H1 (cell line): ENCODE measurements at regions not wholly inside any gene's neighbourhood (a gene's known extent, or its start where the extent isn't known, plus 50 kb on each side); places are given as distances from the start of the nearest gene placed in this dataset.

Experiments used
- CTCF ChIA-PET: fragments of 300-600 bp; sonication (Branson Sonifier 250); formaldehyde crosslinking; loops from one replicate; lab custom pipeline; 2021; ENCODE audit not compliant: partially characterized antibody; lab: Charles Lee
- POLR2A ChIA-PET: fragments of 300-600 bp; sonication (Branson Sonifier 250); formaldehyde crosslinking; loops from one replicate; lab custom pipeline; 2021; ENCODE audit warnings: inconsistent platforms; ENCODE audit not compliant: partially characterized antibody; lab: Charles Lee
- DNase-seq, 2 experiments: peaks; one replicate each; pipeline versions ENCODE4 v3.0.0 to v3.0.0-alpha.2; 2010 to 2022; ENCODE audit warnings: low spot score in 2 of 2, low read depth in 1 of 2, mixed read lengths in 1 of 2
- FAIRE-seq: peaks from 2 replicates; lab custom pipeline; 2011; peaks lifted over from hg19 to GRCh38; lab: Jason Lieb, UNC
- H2AFZ ChIP-seq: 2 replicates; pipeline ENCODE4 v1.8.1; 2012; ENCODE audit warnings: low read length, inconsistent platforms
- H2AK5ac ChIP-seq: 2 replicates; pipeline ENCODE4 v1.6.1; 2013; ENCODE audit warnings: low read depth, low read length
- H2BK120ac ChIP-seq: replicated peaks from 2 replicates; pipeline ENCODE3; 2013; ENCODE audit warnings: low read depth, low read length, inconsistent platforms
- H2BK12ac ChIP-seq: 2 replicates; pipeline ENCODE4 v1.6.1; 2013; ENCODE audit warnings: low read depth, low read length
- H2BK15ac ChIP-seq: 2 replicates; pipeline ENCODE4 v1.6.1; 2013; ENCODE audit warnings: low read length
- H2BK20ac ChIP-seq: 2 replicates; pipeline ENCODE4 v1.6.1; 2013; ENCODE audit warnings: low read length
- H2BK5ac ChIP-seq: 2 replicates; pipeline ENCODE4 v1.6.1; 2013; ENCODE audit warnings: low read depth, low read length
- H3K14ac ChIP-seq: 2 replicates; pipeline ENCODE4 v1.6.1; 2013; ENCODE audit warnings: inconsistent platforms; ENCODE audit not compliant: insufficient read length
- H3K18ac ChIP-seq: 2 replicates; pipeline ENCODE4 v1.6.1; 2013; ENCODE audit warnings: low read length; ENCODE audit errors: extremely low read depth
- H3K23ac ChIP-seq: 2 replicates; pipeline ENCODE4 v1.6.1; 2013; ENCODE audit warnings: inconsistent platforms; ENCODE audit not compliant: insufficient read length
- H3K23me2 ChIP-seq: 2 replicates; pipeline ENCODE4 v1.6.1; 2013; ENCODE audit warnings: low read depth, low read length
- H3K27ac ChIP-seq: 2 replicates; pipeline ENCODE4 v1.6.1; 2011; ENCODE audit warnings: low read depth, low read length, inconsistent platforms
- H3K27me3 ChIP-seq, 4 experiments: replicated peaks in 1 of 4; 1 replicate in 1 of 4; 2 replicates in 3 of 4; pipeline versions ENCODE4 v1.6.1 to v1.8.1; 2011 to 2013; ENCODE audit warnings: low read length in 3 of 4, mild to moderate bottlenecking in 3 of 4, inconsistent platforms in 2 of 4, mixed read lengths in 2 of 4, moderate library complexity in 1 of 4; ENCODE audit not compliant: control insufficient read depth in 3 of 4, insufficient read depth in 3 of 4; ENCODE audit errors: extremely low read depth in 1 of 4
- H3K36me3 ChIP-seq, 4 experiments: 2 replicates each; pipeline versions ENCODE4 v1.6.1 to v1.8.1; 2011 to 2013; ENCODE audit warnings: mild to moderate bottlenecking in 4 of 4, low read length in 3 of 4, moderate library complexity in 2 of 4, control low read depth in 1 of 4, inconsistent platforms in 1 of 4; ENCODE audit not compliant: insufficient read depth in 4 of 4, control insufficient read depth in 2 of 4
- H3K4ac ChIP-seq: replicated peaks from 2 replicates; pipeline ENCODE3; 2013; ENCODE audit warnings: low read length, low read depth, mixed read lengths, inconsistent platforms; ENCODE audit not compliant: insufficient read length
- H3K4me1 ChIP-seq, 4 experiments: replicated peaks in 1 of 4; 1 replicate in 1 of 4; 2 replicates in 3 of 4; pipeline versions ENCODE4 v1.6.1 to v1.8.1; 2011 to 2013; ENCODE audit warnings: low read length in 3 of 4, inconsistent platforms in 2 of 4, mixed read lengths in 1 of 4; ENCODE audit not compliant: insufficient read depth in 4 of 4, control insufficient read depth in 3 of 4
- H3K4me2 ChIP-seq, 2 experiments: 2 replicates each; pipeline versions ENCODE4 v1.6.1 to v1.8.1; 2011 to 2013; ENCODE audit warnings: low read depth in 2 of 2, low read length in 2 of 2, control low read depth in 1 of 2, inconsistent platforms in 1 of 2, mild to moderate bottlenecking in 1 of 2; ENCODE audit not compliant: insufficient read depth in 1 of 2
- H3K4me3 ChIP-seq, 4 experiments: fragments of 200-600, 300-600 bp in 1 of 4; sonication (generic), shearing (Covaris generic), sonication (Bioruptor Twin) in 1 of 4; 2 replicates each; pipeline versions ENCODE4 v1.5.1 to v1.8.1; 2011 to 2016; ENCODE audit warnings: low read length in 4 of 4, low read depth in 3 of 4, control low read depth in 2 of 4, inconsistent platforms in 2 of 4, mild to moderate bottlenecking in 2 of 4, mixed read lengths in 1 of 4, moderate library complexity in 1 of 4; ENCODE audit not compliant: insufficient read depth in 2 of 4; ENCODE audit errors: extremely low read depth in 1 of 4
- H3K56ac ChIP-seq: replicated peaks from 2 replicates; pipeline ENCODE3; 2013; ENCODE audit warnings: low read depth, mild to moderate bottlenecking, mixed read lengths, low read length, inconsistent platforms; ENCODE audit not compliant: insufficient read length
- H3K79me1 ChIP-seq: 2 replicates; pipeline ENCODE4 v1.6.1; 2013; ENCODE audit warnings: low read depth, low read length, control low read depth
- H3K79me2 ChIP-seq, 2 experiments: 2 replicates each; pipeline versions ENCODE4 v1.6.1 to v1.8.1; 2012 to 2013; ENCODE audit warnings: low read length in 2 of 2, mild to moderate bottlenecking in 2 of 2, inconsistent platforms in 1 of 2; ENCODE audit not compliant: insufficient read depth in 2 of 2, control insufficient read depth in 1 of 2
- H3K9ac ChIP-seq, 4 experiments: replicated peaks in 1 of 4; 1 replicate in 1 of 4; 2 replicates in 3 of 4; pipeline versions ENCODE4 v1.6.1 to v1.8.1; 2011 to 2013; ENCODE audit warnings: low read depth in 3 of 4, low read length in 3 of 4, control low read depth in 2 of 4, mild to moderate bottlenecking in 2 of 4, moderate library complexity in 2 of 4, inconsistent platforms in 1 of 4; ENCODE audit errors: extremely low read depth in 1 of 4
- H3K9me3 ChIP-seq, 2 experiments: 2 replicates each; pipeline versions ENCODE4 v1.6.1 to v1.8.1; 2012 to 2013; ENCODE audit warnings: mild to moderate bottlenecking in 2 of 2, moderate library complexity in 2 of 2, control low read depth in 1 of 2, inconsistent platforms in 1 of 2, low read depth in 1 of 2, low read length in 1 of 2, mixed read lengths in 1 of 2; ENCODE audit not compliant: insufficient read depth in 2 of 2
- H4K20me1 ChIP-seq, 2 experiments: replicated peaks in 1 of 2; 2 replicates each; pipeline versions ENCODE3 to v1.8.1; 2011 to 2013; ENCODE audit warnings: inconsistent platforms in 2 of 2, low read length in 2 of 2, mild to moderate bottlenecking in 1 of 2; ENCODE audit not compliant: insufficient read depth in 2 of 2, control insufficient read depth in 1 of 2
- H4K5ac ChIP-seq: 2 replicates; pipeline ENCODE4 v1.6.1; 2013; ENCODE audit warnings: low read length, low read depth, mixed read lengths, inconsistent platforms; ENCODE audit not compliant: insufficient read length
- H4K8ac ChIP-seq: 2 replicates; pipeline ENCODE4 v1.8.0; 2013; ENCODE audit warnings: mild to moderate bottlenecking, moderate library complexity, low read length, inconsistent platforms; ENCODE audit not compliant: insufficient read depth; ENCODE audit errors: extremely low read depth
- H4K91ac ChIP-seq: replicated peaks from 2 replicates; pipeline ENCODE3; 2013; ENCODE audit warnings: low read length, mixed read lengths, inconsistent platforms; ENCODE audit not compliant: insufficient read length
- BRCA1 ChIP-seq: IDR thresholded peaks from 2 replicates; pipeline ENCODE4 v1.6.1; 2012; ENCODE audit warnings: low read depth, low read length, improper control_type of control experiment
- WGBS, 2 experiments: shearing (Covaris generic) in 1 of 2; methylation state at CpG; one replicate each; pipeline versions ENCODE4 v1.1.6 to v1.1.7; 2013 to 2015; ENCODE audit warnings: low lambda C conversion rate in 2 of 2, mixed read lengths in 2 of 2, inconsistent platforms in 1 of 2, low coverage in 1 of 2, missing lambda C conversion rate in 1 of 2; ENCODE audit not compliant: insufficient replicate concordance in 2 of 2, insufficient coverage in 1 of 2, insufficient read length in 1 of 2; ENCODE audit errors: extremely low coverage in 1 of 2, missing lambda C conversion rate in 1 of 2; 5-methylcytosine and 5-hydroxymethylcytosine counted together

- no peak overlapping the region for H3K14ac ChIP-seq
- 89% methylated on average over 3 of the region's 3 CpGs; no CpG with 5 or more reads in 1 of the 2 experiments for WGBS, 2 experiments
- TF ChIP-seq BRCA1, result no peak
- no peak overlapping the region for H3K23ac ChIP-seq
- no peak overlapping the region for H2BK15ac ChIP-seq
- no peak overlapping the region for H2BK20ac ChIP-seq
- CTCF ChIA-PET, result interaction anchor here (0.9 to 1.9 kb wide), 4 partner anchors 20 to 530 kb away, joined by 3 to 6 read pairs (median 4); no protein-coding TSS in a partner anchor
- H3K36me3 ChIP-seq, result no peaks in the 10 kb centered on the region
- no peaks in the 10 kb centered on the region for H4K20me1 ChIP-seq
- H3K9ac ChIP-seq, result no peak overlapping the region
- no peak overlapping the region for H4K8ac ChIP-seq
- POLR2A ChIA-PET, result no interaction called here
- no peak overlapping the region for H2BK5ac ChIP-seq
- no peak overlapping the region for H3K4me3 ChIP-seq
- no peaks in the 10 kb centered on the region for H3K9me3 ChIP-seq
- no peak overlapping the region for H2BK12ac ChIP-seq
- no peak overlapping the region for H2BK120ac ChIP-seq
- H2AFZ ChIP-seq, result no peak overlapping the region
- H2AK5ac ChIP-seq, result no peak overlapping the region
- no peak overlapping the region for H3K18ac ChIP-seq
- H3K79me2 ChIP-seq, result no peaks in the 10 kb centered on the region
- no peak overlapping the region for H3K4me2 ChIP-seq
- H3K4ac ChIP-seq, result no peak overlapping the region
- no peak overlapping the region for H4K5ac ChIP-seq
- H3K56ac ChIP-seq, result no peak overlapping the region
- H3K79me1 ChIP-seq, result no peaks in the 10 kb centered on the region
- no peaks in the 10 kb centered on the region for H3K23me2 ChIP-seq
- H3K4me1 ChIP-seq, result no peaks in the 10 kb centered on the region
- FAIRE-seq (no peak), DNase-seq (no peak)
- H3K27ac ChIP-seq, result no peak overlapping the region
- no peaks in the 10 kb centered on the region for H3K27me3 ChIP-seq
- H4K91ac ChIP-seq, result no peak overlapping the region
These were observed 223.6 kb downstream of the OGFRL1 start for GRCh38 chr6:71512256-71512655.
